IgD-negative memory B cell (primary cell): ENCODE measurements at regions not wholly inside any gene's neighbourhood (a gene's known extent, or its start where the extent isn't known, plus 50 kb on each side); places are given as distances from the start of the nearest gene placed in this dataset.
"Not testable (repeated sequence)": the region's sequence is repeated elsewhere in the genome, so short reads cannot be mapped to it uniquely, and the experiment has no call there.

Experiments
- H3K27ac Mint-ChIP-seq, 3 donors: one replicate each; pipeline ENCODE4 v1.8.0; 2020 to 2022; ENCODE audit warnings: mild to moderate bottlenecking in 3 of 3, mixed read lengths in 3 of 3, moderate library complexity in 1 of 3
- H3K27me3 Mint-ChIP-seq: one replicate; pipeline ENCODE4 v1.8.0; 2021; ENCODE audit warnings: mixed read lengths
- H3K36me3 Mint-ChIP-seq: one replicate; pipeline ENCODE4 v1.8.0; 2020; ENCODE audit warnings: mild to moderate bottlenecking, mixed read lengths
- H3K4me1 Mint-ChIP-seq, 3 donors: one replicate each; pipeline ENCODE4 v1.8.0; 2020 to 2022; ENCODE audit warnings: mixed read lengths in 3 of 3, mild to moderate bottlenecking in 1 of 3
- H3K4me3 Mint-ChIP-seq, 4 donors: one replicate each; pipeline ENCODE4 v1.8.0; 2020 to 2022; ENCODE audit warnings: mild to moderate bottlenecking in 4 of 4, mixed read lengths in 4 of 4, moderate library complexity in 3 of 4
- H3K9me3 Mint-ChIP-seq, 3 donors: one replicate each; pipeline ENCODE4 v1.8.0; 2020 to 2021; ENCODE audit warnings: mixed read lengths in 3 of 3, mild to moderate bottlenecking in 1 of 3

DNA sequence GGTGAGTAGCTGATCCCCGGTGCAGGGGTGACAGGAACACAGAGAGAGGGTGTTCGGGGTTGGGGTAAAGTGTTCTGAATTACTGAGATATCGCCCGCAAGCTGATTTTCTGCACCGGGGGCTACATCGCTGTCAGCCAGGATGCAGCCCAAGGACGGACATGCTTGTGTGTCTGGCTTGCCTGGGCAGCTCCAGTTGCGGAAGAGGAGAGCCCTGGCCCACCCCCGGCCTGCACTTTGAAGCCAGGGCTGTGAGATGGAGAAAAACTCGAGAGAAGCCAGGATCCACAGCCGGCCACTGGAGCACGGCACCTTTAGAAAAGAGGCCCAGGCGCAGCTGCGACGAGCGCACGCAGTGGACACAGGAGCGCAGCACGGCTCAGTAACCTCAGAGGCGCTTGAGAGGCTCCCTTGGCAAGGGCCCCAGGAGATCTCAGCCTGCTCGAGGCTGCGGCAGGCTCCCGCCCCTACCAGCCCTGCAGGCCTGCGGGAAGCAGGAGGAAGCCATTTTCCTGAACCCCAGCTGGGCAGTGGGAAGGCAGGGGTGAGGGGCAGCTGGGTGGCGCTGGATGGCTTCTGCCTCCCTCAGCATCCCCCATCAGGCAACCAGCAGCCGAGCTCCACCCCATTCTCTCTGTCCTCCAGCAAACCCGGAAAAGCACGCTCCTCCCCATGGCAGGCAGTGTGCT, 59.2 kb downstream of the C9orf50 start:
- no peaks in the 10 kb centered on the region for H3K4me1 Mint-ChIP-seq
- peaks cover 12% of the 10 kb centered on the region for H3K27me3 Mint-ChIP-seq
- H3K27ac Mint-ChIP-seq: no peak overlapping the region
- H3K9me3 Mint-ChIP-seq: peaks cover 0 to 1% (median 0%) of the 10 kb centered on the region in 3 donors
- no peaks in the 10 kb centered on the region for H3K36me3 Mint-ChIP-seq
- no peak overlapping the region for H3K4me3 Mint-ChIP-seq

DNA sequence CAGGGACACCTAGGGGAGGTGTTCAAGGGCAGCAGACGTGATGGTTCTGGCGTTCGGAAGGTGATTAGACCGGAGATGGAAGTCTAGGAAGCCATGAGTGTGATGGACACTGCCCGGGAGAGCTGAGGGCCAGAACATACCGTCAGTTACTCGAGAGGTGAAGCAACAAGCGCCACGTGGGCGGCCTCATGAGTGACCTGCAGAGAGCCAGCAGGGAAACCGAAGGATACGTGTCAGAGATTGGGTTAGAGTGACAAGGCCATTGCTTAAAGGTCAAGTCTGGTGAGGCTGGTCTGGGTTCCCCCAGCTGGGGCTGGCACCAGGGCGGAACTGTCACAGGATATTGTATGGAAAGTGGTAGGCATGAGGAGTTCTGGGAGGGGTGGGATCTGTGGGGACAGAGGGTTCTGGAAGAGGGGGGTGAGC, 60.0 kb downstream of the C9orf50 start:
- no peaks in the 10 kb centered on the region for H3K36me3 Mint-ChIP-seq
- no peak overlapping the region for H3K4me3 Mint-ChIP-seq
- no peaks in the 10 kb centered on the region for H3K4me1 Mint-ChIP-seq
- peaks cover 0 to 1% (median 0%) of the 10 kb centered on the region in 3 donors for H3K9me3 Mint-ChIP-seq
- H3K27me3 Mint-ChIP-seq: peaks cover 9% of the 10 kb centered on the region
- peak overlapping the region in 1 of 3 donors; percentile 31 for H3K27ac Mint-ChIP-seq

DNA sequence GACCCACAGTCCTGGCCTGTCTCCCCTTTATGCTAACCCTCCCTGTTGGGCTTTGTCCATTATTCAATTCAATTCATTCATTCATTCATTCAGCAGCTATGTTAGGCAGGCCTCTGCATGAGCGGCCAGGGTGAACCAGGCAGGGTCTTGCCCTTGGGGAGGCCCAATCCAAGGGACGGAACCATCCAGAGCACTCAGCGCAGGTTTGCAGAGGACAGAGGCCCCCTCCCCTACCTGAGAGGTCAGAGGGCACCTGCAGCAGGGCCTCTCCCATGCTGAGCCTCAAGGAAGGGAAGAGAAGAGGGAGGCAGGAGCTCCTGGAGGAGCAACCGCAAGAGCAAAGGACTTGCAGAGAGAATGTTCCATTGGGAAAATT, 61.4 kb downstream of the C9orf50 start:
- peaks cover 0 to 1% (median 0%) of the 10 kb centered on the region in 3 donors for H3K9me3 Mint-ChIP-seq
- no peak overlapping the region for H3K4me3 Mint-ChIP-seq
- H3K36me3 Mint-ChIP-seq: no peaks in the 10 kb centered on the region
- H3K27me3 Mint-ChIP-seq: peaks cover 17% of the 10 kb centered on the region
- H3K27ac Mint-ChIP-seq: no peak overlapping the region
- no peaks in the 10 kb centered on the region for H3K4me1 Mint-ChIP-seq

GRCh38 chr9:129558551-129559505, 62.1 kb downstream of the C9orf50 start:
- Mint-ChIP-seq H3K4me1 (no peaks in the 10 kb centered on the region), H3K27ac (no peak overlapping the region), H3K4me3 (no peak overlapping the region), H3K27me3 (peaks cover 17% of the 10 kb centered on the region), H3K36me3 (no peaks in the 10 kb centered on the region), H3K9me3 (peaks cover 0 to 1% (median 0%) of the 10 kb centered on the region in 3 donors)

- no peaks in the 10 kb centered on the region for H3K36me3 Mint-ChIP-seq
- H3K27ac Mint-ChIP-seq: no peak overlapping the region
- H3K9me3 Mint-ChIP-seq: peaks cover 0 to 1% (median 0%) of the 10 kb centered on the region in 3 donors
Observed at GRCh38 chr9:129558063-129558550, 62.8 kb downstream of the C9orf50 start.

GRCh38 chr9:129557192-129558036, 63.5 kb downstream of the C9orf50 start:
- Mint-ChIP-seq H3K36me3 (no peaks in the 10 kb centered on the region), H3K27ac (no peak overlapping the region), H3K27me3 (peaks cover 18% of the 10 kb centered on the region), H3K4me3 (no peak overlapping the region), H3K4me1 (no peaks in the 10 kb centered on the region), H3K9me3 (peaks cover 0 to 1% (median 0%) of the 10 kb centered on the region in 3 donors)

More at GRCh38 chr9:129558063-129558550, 62.8 kb downstream of the C9orf50 start:
- H3K27me3 Mint-ChIP-seq: peaks cover 21% of the 10 kb centered on the region
- H3K4me3 Mint-ChIP-seq: no peak overlapping the region
- no peaks in the 10 kb centered on the region for H3K4me1 Mint-ChIP-seq

DNA sequence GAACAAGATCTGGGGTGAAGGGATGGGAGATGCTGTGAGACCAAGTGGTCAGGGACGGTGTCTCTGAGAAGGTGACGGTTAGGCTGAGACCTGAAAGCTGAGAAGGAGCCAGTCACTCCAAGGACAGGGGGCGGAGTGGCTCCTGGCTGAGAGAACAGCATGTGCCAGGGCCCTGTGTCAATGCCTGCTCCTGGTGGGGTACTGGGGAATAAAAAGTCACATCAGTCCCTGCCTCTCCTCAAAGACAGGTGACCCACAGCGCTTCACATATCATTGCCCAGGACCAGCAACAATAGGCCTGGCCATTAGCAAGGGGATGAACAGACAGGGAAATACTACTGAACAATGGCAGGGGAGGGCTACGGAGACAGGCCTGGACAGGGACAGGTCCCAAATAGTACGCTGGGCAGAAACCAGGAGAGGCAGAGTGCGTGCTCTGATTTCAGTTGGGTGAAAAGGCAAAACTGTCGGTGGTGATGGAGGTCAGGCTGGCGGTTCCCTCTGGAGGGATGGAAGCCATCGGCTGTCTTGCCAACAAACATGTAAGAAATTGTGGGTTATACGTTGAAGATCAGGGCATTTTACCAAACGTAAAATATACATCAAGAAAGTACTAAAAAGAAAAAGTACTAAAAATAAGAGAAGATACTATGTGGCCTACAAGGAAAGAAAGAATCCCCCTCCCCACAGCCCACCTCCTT, 64.3 kb downstream of the C9orf50 start:
- Mint-ChIP-seq H3K4me1 (no peaks in the 10 kb centered on the region), H3K9me3 (peaks cover 0 to 1% (median 0%) of the 10 kb centered on the region in 3 donors), H3K4me3 (no peak overlapping the region), H3K36me3 (no peaks in the 10 kb centered on the region), H3K27me3 (peaks cover 22% of the 10 kb centered on the region), H3K27ac (no peak overlapping the region)

DNA sequence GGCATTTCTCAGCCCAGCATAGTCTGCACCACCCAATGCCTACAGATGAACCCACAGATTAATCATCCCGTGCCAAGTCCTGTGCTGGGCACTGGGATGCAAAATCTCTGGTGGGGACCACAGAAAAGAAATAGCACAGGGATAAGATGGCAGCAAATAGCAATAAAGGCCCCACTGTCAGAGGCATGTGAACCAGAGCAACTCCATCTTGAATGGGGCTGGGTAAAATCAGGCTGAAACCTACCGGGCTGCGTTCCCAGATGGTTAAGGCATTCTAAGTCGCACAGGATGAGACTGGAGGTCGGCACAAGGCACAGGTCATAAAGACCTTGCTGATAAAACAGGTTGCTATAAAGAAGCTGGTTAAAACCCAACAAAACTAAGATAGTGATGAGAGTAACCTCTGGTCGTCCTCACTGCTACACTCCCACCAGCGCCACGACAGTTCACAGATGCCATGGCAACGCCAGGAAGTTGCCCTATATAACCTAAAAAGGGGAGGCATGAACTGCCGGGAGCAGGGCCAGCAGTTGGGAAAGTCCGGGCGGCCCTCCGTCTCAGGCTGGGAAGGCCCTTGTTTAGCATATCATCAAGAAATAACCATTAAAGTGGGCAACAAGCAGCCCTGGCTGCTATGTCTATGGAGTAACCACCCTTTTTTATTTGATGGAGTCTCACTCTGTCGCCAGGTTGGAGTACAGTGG, 65.2 kb downstream of the C9orf50 start:
- Mint-ChIP-seq H3K9me3 (peaks cover 0 to 1% (median 0%) of the 10 kb centered on the region in 3 donors), H3K27me3 (peaks cover 29% of the 10 kb centered on the region), H3K27ac (peak overlapping the region in 1 of 3 donors; percentile 19), H3K4me1 (no peaks in the 10 kb centered on the region), H3K36me3 (no peaks in the 10 kb centered on the region), H3K4me3 (no peak overlapping the region)

DNA sequence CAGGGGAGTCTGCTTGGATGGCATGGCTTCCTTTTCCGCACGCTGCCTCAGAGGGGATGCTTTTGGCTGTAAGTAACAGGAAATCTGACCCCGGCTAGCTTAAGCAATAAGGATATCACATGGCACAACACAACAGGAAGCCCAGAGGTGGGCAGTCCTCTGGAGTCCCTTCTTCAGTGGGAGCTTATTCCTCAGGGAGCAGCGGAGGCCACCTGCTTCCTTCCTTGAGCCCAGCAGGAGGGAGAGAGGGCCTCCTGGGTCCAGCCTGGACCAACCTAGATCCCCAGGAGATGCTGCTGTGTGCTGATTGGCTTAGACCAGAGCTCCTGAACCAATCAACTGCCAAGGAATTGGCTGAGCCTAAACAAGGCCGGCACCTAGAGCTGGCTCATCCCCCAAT, 66.3 kb downstream of the C9orf50 start:
- Mint-ChIP-seq H3K27ac (no peak overlapping the region), H3K27me3 (peaks cover 31% of the 10 kb centered on the region), H3K4me3 (no peak overlapping the region), H3K4me1 (no peaks in the 10 kb centered on the region), H3K36me3 (no peaks in the 10 kb centered on the region), H3K9me3 (peaks cover 0 to 1% (median 0%) of the 10 kb centered on the region in 3 donors)

GRCh38 chr9:129553277-129553676, 67.6 kb downstream of the C9orf50 start:
- Mint-ChIP-seq H3K9me3 (no peaks in the 10 kb centered on the region), H3K27me3 (peaks cover 41% of the 10 kb centered on the region), H3K27ac (no peak overlapping the region), H3K4me1 (peaks cover 0 to 1% (median 0%) of the 10 kb centered on the region in 3 donors), H3K36me3 (no peaks in the 10 kb centered on the region), H3K4me3 (no peak overlapping the region)

DNA sequence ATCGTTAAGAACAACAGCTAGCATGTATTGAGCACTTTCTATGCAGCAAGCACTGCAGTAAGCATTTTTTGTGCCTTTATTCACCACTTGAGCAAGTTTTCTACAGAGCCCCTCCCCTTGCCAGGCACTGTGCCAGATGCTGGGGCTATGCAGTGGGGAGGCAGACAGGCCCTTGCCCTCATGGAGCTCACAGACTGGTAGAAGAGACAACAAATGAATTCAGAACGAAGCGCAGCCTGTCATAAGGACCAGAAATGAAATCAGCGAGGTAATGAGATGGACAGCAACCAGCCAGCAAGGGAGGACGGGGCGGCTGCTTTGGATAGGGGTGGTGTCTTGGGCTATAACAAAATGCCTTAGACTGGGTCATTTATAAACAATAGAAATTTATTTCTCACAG, 68.8 kb downstream of the C9orf50 start:
- no peak overlapping the region for H3K27ac Mint-ChIP-seq
- peaks cover 42% of the 10 kb centered on the region for H3K27me3 Mint-ChIP-seq
- no peaks in the 10 kb centered on the region for H3K36me3 Mint-ChIP-seq
- no peaks in the 10 kb centered on the region for H3K9me3 Mint-ChIP-seq
- no peak overlapping the region for H3K4me3 Mint-ChIP-seq
- peaks cover 0 to 1% (median 0%) of the 10 kb centered on the region in 3 donors for H3K4me1 Mint-ChIP-seq

DNA sequence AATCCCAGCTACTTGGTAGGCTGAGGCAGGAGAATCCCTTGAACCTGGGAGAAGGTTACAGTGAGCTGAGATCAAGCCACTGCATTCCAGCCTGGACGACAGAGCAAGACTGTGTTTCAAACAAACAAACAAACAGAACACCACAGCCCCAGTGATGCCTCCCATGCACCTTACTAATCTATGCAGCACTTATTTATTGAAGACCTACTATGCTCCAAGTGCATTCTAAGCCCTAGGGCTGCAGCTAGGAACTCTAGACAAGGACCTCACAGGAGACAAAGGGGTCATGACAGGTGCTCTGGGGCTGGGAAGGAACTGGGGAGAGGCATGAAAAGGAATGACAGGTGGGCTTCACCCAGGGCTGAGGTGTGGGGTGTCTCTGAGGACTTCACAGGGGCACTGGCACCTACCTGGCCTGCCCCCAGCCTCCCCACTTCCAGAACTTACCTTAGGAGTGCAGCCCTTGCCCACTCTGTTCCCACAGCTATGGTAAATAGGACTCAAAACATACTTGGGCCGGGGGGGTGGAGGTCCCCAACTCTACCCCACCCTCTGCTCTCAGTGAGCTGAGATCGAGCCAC, 69.4 kb downstream of the C9orf50 start:
- Mint-ChIP-seq H3K4me1 (peaks cover 0 to 1% (median 0%) of the 10 kb centered on the region in 3 donors), H3K27me3 (peaks cover 47% of the 10 kb centered on the region), H3K27ac (no peak overlapping the region), H3K9me3 (no peaks in the 10 kb centered on the region), H3K4me3 (no peak overlapping the region), H3K36me3 (no peaks in the 10 kb centered on the region)

DNA sequence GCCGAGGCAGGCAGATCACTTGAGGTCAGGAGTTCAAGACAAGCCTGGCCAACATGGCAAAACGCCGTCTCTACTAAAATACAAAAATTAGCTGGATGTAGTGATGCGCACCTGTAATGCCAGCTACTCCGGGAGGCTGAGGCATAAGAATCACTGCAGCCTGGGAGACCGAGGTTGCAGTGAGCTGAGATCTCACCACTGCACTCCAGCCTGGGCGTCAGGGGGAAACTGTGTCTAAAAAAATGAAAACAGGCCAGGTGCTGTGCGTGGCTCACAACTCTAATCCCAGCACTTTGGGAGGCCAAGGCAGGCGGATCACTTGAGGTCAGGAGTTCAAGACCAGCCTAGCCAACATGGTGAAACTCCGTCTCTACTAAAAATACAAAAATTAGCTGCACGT, 69.9 kb downstream of the C9orf50 start:
- H3K27me3 Mint-ChIP-seq: peaks cover 51% of the 10 kb centered on the region
- not testable (repeated sequence) for H3K36me3 Mint-ChIP-seq, H3K4me3 Mint-ChIP-seq, H3K9me3 Mint-ChIP-seq, H3K27ac Mint-ChIP-seq, H3K4me1 Mint-ChIP-seq
